ENCODE measurements at regions not wholly inside any gene's neighbourhood (a gene's known extent, or its start where the extent isn't known, plus 50 kb on each side); places are given as distances from the start of the nearest gene placed in this dataset.

DNA sequence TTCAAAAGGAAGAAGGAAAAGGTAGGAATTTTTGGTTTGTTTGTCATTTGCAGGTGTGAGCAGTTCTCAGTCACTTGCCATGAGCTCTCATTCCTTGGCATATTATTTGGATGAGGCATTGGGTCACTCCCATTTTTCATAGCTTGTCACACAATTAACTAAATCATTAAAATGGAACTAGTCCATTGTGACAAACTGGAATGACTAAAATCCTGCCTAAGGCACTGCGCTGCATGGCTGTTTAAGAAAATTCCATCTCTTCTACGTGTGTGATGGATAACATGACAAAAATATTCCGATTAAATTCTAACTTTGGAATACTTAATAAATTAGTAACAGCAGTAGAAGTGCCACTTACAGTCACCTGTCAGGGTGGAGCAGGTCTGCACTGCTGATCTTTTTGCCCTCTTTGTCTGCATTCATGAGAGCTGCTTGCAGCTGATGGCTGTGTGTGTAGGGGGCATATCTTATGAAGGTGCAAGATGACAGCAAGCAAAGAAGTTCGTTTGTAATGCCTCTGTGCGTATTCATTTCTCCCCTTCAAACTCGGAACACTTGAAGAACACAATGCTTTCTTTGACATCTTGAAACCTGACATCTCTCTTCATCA, 1292.6 kb upstream of the MAP3K7 start:
- BruUV-seq (replicated peaks): no TSS peak
- no peak overlapping the region for H3K27ac ChIP-seq
- H3K36me3 ChIP-seq (ENCODE audit: low read depth): no peaks in the 10 kb centered on the region
- no peaks in the 10 kb centered on the region for H3K9me3 ChIP-seq (ENCODE audit: insufficient read depth, low read depth)
- TF ChIP-seq, protein P1, sequence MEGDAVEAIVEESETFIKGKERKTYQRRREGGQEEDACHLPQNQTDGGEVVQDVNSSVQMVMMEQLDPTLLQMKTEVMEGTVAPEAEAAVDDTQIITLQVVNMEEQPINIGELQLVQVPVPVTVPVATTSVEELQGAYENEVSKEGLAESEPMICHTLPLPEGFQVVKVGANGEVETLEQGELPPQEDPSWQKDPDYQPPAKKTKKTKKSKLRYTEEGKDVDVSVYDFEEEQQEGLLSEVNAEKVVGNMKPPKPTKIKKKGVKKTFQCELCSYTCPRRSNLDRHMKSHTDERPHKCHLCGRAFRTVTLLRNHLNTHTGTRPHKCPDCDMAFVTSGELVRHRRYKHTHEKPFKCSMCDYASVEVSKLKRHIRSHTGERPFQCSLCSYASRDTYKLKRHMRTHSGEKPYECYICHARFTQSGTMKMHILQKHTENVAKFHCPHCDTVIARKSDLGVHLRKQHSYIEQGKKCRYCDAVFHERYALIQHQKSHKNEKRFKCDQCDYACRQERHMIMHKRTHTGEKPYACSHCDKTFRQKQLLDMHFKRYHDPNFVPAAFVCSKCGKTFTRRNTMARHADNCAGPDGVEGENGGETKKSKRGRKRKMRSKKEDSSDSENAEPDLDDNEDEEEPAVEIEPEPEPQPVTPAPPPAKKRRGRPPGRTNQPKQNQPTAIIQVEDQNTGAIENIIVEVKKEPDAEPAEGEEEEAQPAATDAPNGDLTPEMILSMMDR (conservative IDR thresholded peaks at IDR 0.05): no peak
- TF ChIP-seq EZH2 (IDR thresholded peaks at IDR 0.05; ENCODE audit: low read depth): no peak
- DNase-seq: peak; percentile 55 to 77
- intact Hi-C loops (cut with micrococcal nuclease; ENCODE audit: unreplicated experiment): loop anchor here (1.0 to 10.0 kb wide), 4 partner anchors 14 to 405 kb away; no protein-coding TSS in a partner anchor
- no peaks in the 10 kb centered on the region for H3K4me1 ChIP-seq (replicated peaks; ENCODE audit: insufficient read depth)
- no peak overlapping the region for H3K4me2 ChIP-seq
- no peak overlapping the region for H2AFZ ChIP-seq
- H3K4me3 ChIP-seq: no peak overlapping the region
- H4K20me1 ChIP-seq (ENCODE audit: insufficient read depth): no peaks in the 10 kb centered on the region
- CTCF ChIA-PET: no interaction called here
- H3K27me3 ChIP-seq (ENCODE audit: insufficient read depth, low read depth): no peaks in the 10 kb centered on the region
- H3F3A ChIP-seq (ENCODE audit: insufficient read depth, low read depth): no peaks in the 10 kb centered on the region
- H3K9me2 ChIP-seq (ENCODE audit: insufficient read depth): no peaks in the 10 kb centered on the region
- POLR2A ChIA-PET (ENCODE audit: unreplicated experiment): interaction anchor here (0.7 kb wide), 2 partner anchors 91 to 205 kb away, joined by 3 to 6 read pairs; no protein-coding TSS in a partner anchor
- H3K79me2 ChIP-seq (ENCODE audit: low read depth): no peaks in the 10 kb centered on the region

DNA sequence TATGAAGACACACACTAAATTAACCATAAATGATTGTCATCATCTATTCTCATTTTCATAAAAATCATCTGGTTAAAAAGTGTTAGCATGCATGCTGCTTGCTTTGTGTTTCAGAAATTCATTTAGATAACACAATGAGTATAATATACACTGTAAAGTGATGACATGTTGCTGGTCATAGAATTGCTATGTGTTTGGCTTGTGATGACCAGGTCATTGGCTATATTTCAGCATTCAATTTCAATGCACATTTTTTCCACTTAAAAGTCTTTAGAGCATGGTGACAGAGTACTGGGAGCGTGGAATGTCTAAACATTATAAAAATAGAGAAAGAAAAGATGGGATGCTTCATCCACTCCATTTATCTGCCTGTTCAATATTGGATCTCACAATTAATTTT, 1291.1 kb upstream of the MAP3K7 start:
- Histone ChIP-seq H3K9me3 (ENCODE audit: insufficient read depth, low read depth) (no peaks in the 10 kb centered on the region), H3K27ac (no peak overlapping the region), H4K20me1 (ENCODE audit: insufficient read depth) (no peaks in the 10 kb centered on the region), H3K36me3 (ENCODE audit: low read depth) (no peaks in the 10 kb centered on the region), H3K27me3 (ENCODE audit: insufficient read depth, low read depth) (no peaks in the 10 kb centered on the region), H3K4me2 (no peak overlapping the region), H3K79me2 (ENCODE audit: low read depth) (no peaks in the 10 kb centered on the region), H2AFZ (no peak overlapping the region), H3F3A (ENCODE audit: insufficient read depth, low read depth) (no peaks in the 10 kb centered on the region), H3K4me3 (no peak overlapping the region), H3K9me2 (ENCODE audit: insufficient read depth) (no peaks in the 10 kb centered on the region), H3K4me1 (replicated peaks; ENCODE audit: insufficient read depth) (no peaks in the 10 kb centered on the region)
- CTCF ChIA-PET: no interaction called here
- intact Hi-C loops (cut with micrococcal nuclease; ENCODE audit: unreplicated experiment): loop anchor here (2.0 to 10.0 kb wide), 3 partner anchors 133 to 403 kb away; no protein-coding TSS in a partner anchor
- DNase-seq: no peak
- TF ChIP-seq, protein P1 (conservative IDR thresholded peaks at IDR 0.05): no peak
- no peak for TF ChIP-seq EZH2 (IDR thresholded peaks at IDR 0.05; ENCODE audit: low read depth)
- BruUV-seq (replicated peaks): no TSS peak
- POLR2A ChIA-PET (ENCODE audit: unreplicated experiment): no interaction called here

DNA sequence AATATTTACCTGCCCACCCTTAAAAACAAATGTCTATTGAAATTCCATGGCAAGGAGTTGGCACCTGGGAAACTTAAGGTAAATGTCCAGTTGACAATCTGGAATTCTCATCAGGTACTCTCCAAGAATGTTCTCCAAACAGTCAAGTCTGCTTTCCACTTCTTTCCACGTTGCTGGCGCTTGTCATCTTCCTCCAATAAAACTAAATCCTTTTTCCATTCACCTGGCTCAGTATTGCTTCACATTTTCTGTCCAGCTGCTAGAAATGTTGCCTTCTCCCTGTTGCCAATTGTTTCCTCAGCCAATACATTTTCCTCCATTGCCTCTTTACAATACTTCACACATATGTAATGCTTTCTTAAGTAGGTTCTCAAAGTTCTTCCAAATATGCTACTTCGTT, 1288.1 kb upstream of the MAP3K7 start:
- Histone ChIP-seq H3K9me2 (ENCODE audit: insufficient read depth) (no peaks in the 10 kb centered on the region), H3K4me3 (no peak overlapping the region), H3K27me3 (ENCODE audit: insufficient read depth, low read depth) (no peaks in the 10 kb centered on the region), H2AFZ (no peak overlapping the region), H4K20me1 (ENCODE audit: insufficient read depth) (no peaks in the 10 kb centered on the region), H3K4me1 (replicated peaks; ENCODE audit: insufficient read depth) (no peaks in the 10 kb centered on the region), H3K79me2 (ENCODE audit: low read depth) (no peaks in the 10 kb centered on the region), H3F3A (ENCODE audit: insufficient read depth, low read depth) (no peaks in the 10 kb centered on the region), H3K27ac (no peak overlapping the region), H3K9me3 (ENCODE audit: insufficient read depth, low read depth) (no peaks in the 10 kb centered on the region), H3K36me3 (ENCODE audit: low read depth) (no peaks in the 10 kb centered on the region), H3K4me2 (no peak overlapping the region)
- POLR2A ChIA-PET (ENCODE audit: unreplicated experiment): no interaction called here
- intact Hi-C loops (cut with micrococcal nuclease; ENCODE audit: unreplicated experiment): loop anchor here (5.0 to 10.0 kb wide), 2 partner anchors 168 to 400 kb away; no protein-coding TSS in a partner anchor
- TF ChIP-seq, protein P1 (conservative IDR thresholded peaks at IDR 0.05): no peak
- no peak for TF ChIP-seq EZH2 (IDR thresholded peaks at IDR 0.05; ENCODE audit: low read depth)
- no peak for DNase-seq
- no TSS peak for BruUV-seq (replicated peaks)
- CTCF ChIA-PET: no interaction called here
